ENCODE measurements at regions not wholly inside any gene's neighbourhood (a gene's known extent, or its start where the extent isn't known, plus 50 kb on each side); places are given as distances from the start of the nearest gene placed in this dataset.

- ATAC-seq (replicated peaks) = no peak
- H3K27ac Mint-ChIP-seq = no peak overlapping the region
- no peak overlapping the region for H3K4me3 Mint-ChIP-seq
- no peaks in the 10 kb centered on the region for H3K36me3 Mint-ChIP-seq (ENCODE audit: low read depth)
- H3K9me3 Mint-ChIP-seq = no peaks in the 10 kb centered on the region
- H3K27me3 Mint-ChIP-seq = no peaks in the 10 kb centered on the region
- H3K4me1 Mint-ChIP-seq = no peaks in the 10 kb centered on the region
Measured at GRCh38 chr5:116696366-116696765, 121.7 kb upstream of the SEMA6A start.

GRCh38 chr5:116695681-116696080, 121.1 kb upstream of the SEMA6A start:
- no peak for ATAC-seq (replicated peaks)
- Mint-ChIP-seq H3K27me3 (no peaks in the 10 kb centered on the region), H3K9me3 (no peaks in the 10 kb centered on the region), H3K36me3 (ENCODE audit: low read depth) (no peaks in the 10 kb centered on the region), H3K4me1 (no peaks in the 10 kb centered on the region), H3K4me3 (no peak overlapping the region), H3K27ac (no peak overlapping the region)

GRCh38 chr5:116686438-116686837, 111.8 kb upstream of the SEMA6A start:
- no peak overlapping the region for H3K4me3 Mint-ChIP-seq
- H3K27me3 Mint-ChIP-seq = peaks cover 9% of the 10 kb centered on the region
- H3K36me3 Mint-ChIP-seq (ENCODE audit: low read depth) = no peaks in the 10 kb centered on the region
- H3K9me3 Mint-ChIP-seq = no peaks in the 10 kb centered on the region
- no peak for ATAC-seq (replicated peaks)
- no peak overlapping the region for H3K27ac Mint-ChIP-seq
- H3K4me1 Mint-ChIP-seq = no peaks in the 10 kb centered on the region

- H3K9me3 Mint-ChIP-seq = no peaks in the 10 kb centered on the region
- no peak overlapping the region for H3K4me3 Mint-ChIP-seq
- H3K27me3 Mint-ChIP-seq = peaks cover 9% of the 10 kb centered on the region
- no peaks in the 10 kb centered on the region for H3K4me1 Mint-ChIP-seq
- no peaks in the 10 kb centered on the region for H3K36me3 Mint-ChIP-seq (ENCODE audit: low read depth)
- H3K27ac Mint-ChIP-seq = no peak overlapping the region
- no peak for ATAC-seq (replicated peaks)
Measured at GRCh38 chr5:116685931-116686330, 111.3 kb upstream of the SEMA6A start.

GRCh38 chr5:116685069-116685468, 110.4 kb upstream of the SEMA6A start:
- Mint-ChIP-seq H3K36me3 (ENCODE audit: low read depth) (no peaks in the 10 kb centered on the region), H3K4me3 (no peak overlapping the region), H3K9me3 (peaks cover 4% of the 10 kb centered on the region), H3K27ac (no peak overlapping the region), H3K4me1 (no peaks in the 10 kb centered on the region), H3K27me3 (peaks cover 13% of the 10 kb centered on the region)
- ATAC-seq (replicated peaks) = no peak

GRCh38 chr5:116681334-116682013, 106.9 kb upstream of the SEMA6A start:
- Mint-ChIP-seq H3K27me3 (peaks cover 13% of the 10 kb centered on the region), H3K27ac (no peak overlapping the region), H3K36me3 (ENCODE audit: low read depth) (no peaks in the 10 kb centered on the region), H3K9me3 (peaks cover 4% of the 10 kb centered on the region), H3K4me3 (no peak overlapping the region), H3K4me1 (no peaks in the 10 kb centered on the region)
- no peak for ATAC-seq (replicated peaks)

- Mint-ChIP-seq H3K27me3 (peaks cover 8% of the 10 kb centered on the region), H3K27ac (no peak overlapping the region), H3K4me3 (no peak overlapping the region), H3K36me3 (ENCODE audit: low read depth) (no peaks in the 10 kb centered on the region), H3K9me3 (peaks cover 4% of the 10 kb centered on the region), H3K4me1 (no peaks in the 10 kb centered on the region)
- no peak for ATAC-seq (replicated peaks)
Measured at GRCh38 chr5:116675626-116675910, 100.9 kb upstream of the SEMA6A start.

- no peak for ATAC-seq (replicated peaks)
- H3K9me3 Mint-ChIP-seq = no peaks in the 10 kb centered on the region
- H3K27ac Mint-ChIP-seq = no peak overlapping the region
- no peak overlapping the region for H3K4me3 Mint-ChIP-seq
- peaks cover 4% of the 10 kb centered on the region for H3K27me3 Mint-ChIP-seq
- no peaks in the 10 kb centered on the region for H3K4me1 Mint-ChIP-seq
- no peaks in the 10 kb centered on the region for H3K36me3 Mint-ChIP-seq (ENCODE audit: low read depth)
Measured at GRCh38 chr5:116674881-116675625, 100.4 kb upstream of the SEMA6A start.

GRCh38 chr5:116673453-116673852, 98.8 kb upstream of the SEMA6A start:
- H3K36me3 Mint-ChIP-seq (ENCODE audit: low read depth) = no peaks in the 10 kb centered on the region
- H3K9me3 Mint-ChIP-seq = no peaks in the 10 kb centered on the region
- no peaks in the 10 kb centered on the region for H3K4me1 Mint-ChIP-seq
- no peak overlapping the region for H3K4me3 Mint-ChIP-seq
- H3K27me3 Mint-ChIP-seq = peaks cover 4% of the 10 kb centered on the region
- ATAC-seq (replicated peaks) = no peak
- no peak overlapping the region for H3K27ac Mint-ChIP-seq

- no peaks in the 10 kb centered on the region for H3K36me3 Mint-ChIP-seq (ENCODE audit: low read depth)
- no peak overlapping the region for H3K4me3 Mint-ChIP-seq
- no peak overlapping the region for H3K27ac Mint-ChIP-seq
- peaks cover 4% of the 10 kb centered on the region for H3K27me3 Mint-ChIP-seq
- ATAC-seq (replicated peaks) = no peak
- no peaks in the 10 kb centered on the region for H3K9me3 Mint-ChIP-seq
- no peaks in the 10 kb centered on the region for H3K4me1 Mint-ChIP-seq
Measured at GRCh38 chr5:116672203-116672602, 97.6 kb upstream of the SEMA6A start.

GRCh38 chr5:116671211-116671736, 96.7 kb upstream of the SEMA6A start:
- Mint-ChIP-seq H3K4me1 (no peaks in the 10 kb centered on the region), H3K27me3 (peaks cover 4% of the 10 kb centered on the region)
- no peak for ATAC-seq (replicated peaks)

GRCh38 chr5:116669261-116670031, 94.8 kb upstream of the SEMA6A start:
- no peak for ATAC-seq (replicated peaks)
- H3K27ac Mint-ChIP-seq = no peak overlapping the region
- no peaks in the 10 kb centered on the region for H3K9me3 Mint-ChIP-seq
- H3K4me1 Mint-ChIP-seq = no peaks in the 10 kb centered on the region
- H3K27me3 Mint-ChIP-seq = peaks cover 8% of the 10 kb centered on the region
- H3K4me3 Mint-ChIP-seq = no peak overlapping the region
- H3K36me3 Mint-ChIP-seq (ENCODE audit: low read depth) = no peaks in the 10 kb centered on the region

More at GRCh38 chr5:116671211-116671736, 96.7 kb upstream of the SEMA6A start:
- Mint-ChIP-seq H3K4me3 (no peak overlapping the region), H3K27ac (no peak overlapping the region), H3K36me3 (ENCODE audit: low read depth) (no peaks in the 10 kb centered on the region), H3K9me3 (no peaks in the 10 kb centered on the region)

GRCh38 chr5:116668390-116668789, 93.8 kb upstream of the SEMA6A start:
- ATAC-seq (replicated peaks) = no peak
- no peaks in the 10 kb centered on the region for H3K9me3 Mint-ChIP-seq
- no peaks in the 10 kb centered on the region for H3K36me3 Mint-ChIP-seq (ENCODE audit: low read depth)
- H3K4me3 Mint-ChIP-seq = no peak overlapping the region
- H3K4me1 Mint-ChIP-seq = no peaks in the 10 kb centered on the region
- H3K27ac Mint-ChIP-seq = no peak overlapping the region
- H3K27me3 Mint-ChIP-seq = peaks cover 11% of the 10 kb centered on the region

- no peaks in the 10 kb centered on the region for H3K36me3 Mint-ChIP-seq (ENCODE audit: low read depth)
- peaks cover 17% of the 10 kb centered on the region for H3K27me3 Mint-ChIP-seq
- ATAC-seq (replicated peaks) = no peak
Measured at GRCh38 chr5:116666901-116667300, 92.3 kb upstream of the SEMA6A start.

GRCh38 chr5:116664988-116665387, 90.4 kb upstream of the SEMA6A start:
- H3K27ac Mint-ChIP-seq = no peak overlapping the region
- no peaks in the 10 kb centered on the region for H3K4me1 Mint-ChIP-seq
- no peaks in the 10 kb centered on the region for H3K36me3 Mint-ChIP-seq (ENCODE audit: low read depth)
- no peak overlapping the region for H3K4me3 Mint-ChIP-seq
- ATAC-seq (replicated peaks) = no peak
- H3K9me3 Mint-ChIP-seq = no peaks in the 10 kb centered on the region
- H3K27me3 Mint-ChIP-seq = peaks cover 13% of the 10 kb centered on the region

More at GRCh38 chr5:116666901-116667300, 92.3 kb upstream of the SEMA6A start:
- Mint-ChIP-seq H3K4me1 (no peaks in the 10 kb centered on the region), H3K4me3 (no peak overlapping the region), H3K9me3 (no peaks in the 10 kb centered on the region), H3K27ac (no peak overlapping the region)
